ENCODE measurements at regions not wholly inside any gene's neighbourhood (a gene's known extent, or its start where the extent isn't known, plus 50 kb on each side); places are given as distances from the start of the nearest gene placed in this dataset.
"Not testable (repeated sequence)": the region's sequence is repeated elsewhere in the genome, so short reads cannot be mapped to it uniquely, and the experiment has no call there.

- H2AFZ ChIP-seq (ENCODE audit: insufficient read depth, low read depth, low read length, poor library complexity, severe bottlenecking); DNase-seq; H3K36me3 ChIP-seq (replicated peaks in 1 of 2; ENCODE audit: control extremely low read depth in 1 of 2, control insufficient read depth in 1 of 2, extremely low read depth in 1 of 2, insufficient read depth in 2 of 2, low read length in 1 of 2); H3K4me1 Mint-ChIP-seq; H3K4me3 Mint-ChIP-seq; H3K79me2 ChIP-seq (ENCODE audit: control insufficient read depth, insufficient read depth, low read length); H3K4me2 ChIP-seq (replicated peaks; ENCODE audit: low read depth, low read length, poor library complexity, severe bottlenecking); H3K4me1 ChIP-seq (ENCODE audit: control insufficient read depth in 2 of 2, insufficient read depth in 2 of 2, low read length in 2 of 2); POLR2A ChIA-PET; H3K27ac Mint-ChIP-seq; H3K4me3 ChIP-seq (ENCODE audit: control extremely low read depth in 1 of 5, extremely low read depth in 1 of 5, insufficient read depth in 1 of 5, low read depth in 2 of 5, low read length in 4 of 5); H3K9me3 Mint-ChIP-seq (ENCODE audit: insufficient read depth); ATAC-seq (ENCODE audit: low read depth); H3K27me3 Mint-ChIP-seq; intact Hi-C loops (cut with micrococcal nuclease); H3K27me3 ChIP-seq (replicated peaks in 1 of 4; ENCODE audit: control extremely low read depth in 1 of 4, control insufficient read depth in 3 of 4, insufficient read depth in 4 of 4, low read length in 3 of 4); H4K20me1 ChIP-seq (ENCODE audit: control insufficient read depth, insufficient read depth, low read length, poor library complexity, severe bottlenecking); H3K9ac ChIP-seq (ENCODE audit: low read length); H3K9me3 ChIP-seq (ENCODE audit: control extremely low read depth in 1 of 3, control insufficient read depth in 2 of 3, insufficient read depth in 1 of 3, low read length in 2 of 3); H3K27ac ChIP-seq (ENCODE audit: low read length in 2 of 2); CTCF ChIA-PET: not testable (repeated sequence)
- 94% methylated on average over 2 of the region's 12 CpGs for whole genome bisulfite sequencing (ENCODE audit: insufficient coverage)
These were observed 94.3 kb downstream of the POTEC start for GRCh38 chr18:14449062-14449461.

- H3K36me3 ChIP-seq (replicated peaks in 1 of 2; ENCODE audit: control extremely low read depth in 1 of 2, control insufficient read depth in 1 of 2, extremely low read depth in 1 of 2, insufficient read depth in 2 of 2, low read length in 1 of 2); H3K27ac Mint-ChIP-seq; H3K9me3 Mint-ChIP-seq (ENCODE audit: insufficient read depth); H3K4me1 ChIP-seq (ENCODE audit: control insufficient read depth in 2 of 2, insufficient read depth in 2 of 2, low read length in 2 of 2); H3K4me3 Mint-ChIP-seq; H3K27me3 Mint-ChIP-seq; H3K4me3 ChIP-seq (ENCODE audit: control extremely low read depth in 1 of 5, extremely low read depth in 1 of 5, insufficient read depth in 1 of 5, low read depth in 2 of 5, low read length in 4 of 5); ATAC-seq (ENCODE audit: low read depth); CTCF ChIA-PET; intact Hi-C loops (cut with micrococcal nuclease); H3K4me1 Mint-ChIP-seq; H3K4me2 ChIP-seq (replicated peaks; ENCODE audit: low read depth, low read length, poor library complexity, severe bottlenecking); H2AFZ ChIP-seq (ENCODE audit: insufficient read depth, low read depth, low read length, poor library complexity, severe bottlenecking); H3K9me3 ChIP-seq (ENCODE audit: control extremely low read depth in 1 of 3, control insufficient read depth in 2 of 3, insufficient read depth in 1 of 3, low read length in 2 of 3); H3K9ac ChIP-seq (ENCODE audit: low read length); H3K27ac ChIP-seq (ENCODE audit: low read length in 2 of 2); POLR2A ChIA-PET; H3K79me2 ChIP-seq (ENCODE audit: control insufficient read depth, insufficient read depth, low read length); H4K20me1 ChIP-seq (ENCODE audit: control insufficient read depth, insufficient read depth, low read length, poor library complexity, severe bottlenecking); H3K27me3 ChIP-seq (replicated peaks in 1 of 4; ENCODE audit: control extremely low read depth in 1 of 4, control insufficient read depth in 3 of 4, insufficient read depth in 4 of 4, low read length in 3 of 4); DNase-seq: not testable (repeated sequence)
- 80% methylated on average over 2 of the region's 4 CpGs for WGBS (ENCODE audit: insufficient coverage)
These were observed 95.7 kb downstream of the POTEC start for GRCh38 chr18:14447715-14448114.

- peaks cover 15% of the 10 kb centered on the region for H3K27me3 Mint-ChIP-seq
- DNase-seq; H4K20me1 ChIP-seq (ENCODE audit: control insufficient read depth, insufficient read depth, low read length, poor library complexity, severe bottlenecking); H3K79me2 ChIP-seq (ENCODE audit: control insufficient read depth, insufficient read depth, low read length); POLR2A ChIA-PET; H2AFZ ChIP-seq (ENCODE audit: insufficient read depth, low read depth, low read length, poor library complexity, severe bottlenecking); H3K4me2 ChIP-seq (replicated peaks; ENCODE audit: low read depth, low read length, poor library complexity, severe bottlenecking); ATAC-seq (ENCODE audit: low read depth); CTCF ChIA-PET; H3K4me1 ChIP-seq (ENCODE audit: control insufficient read depth in 2 of 2, insufficient read depth in 2 of 2, low read length in 2 of 2); H3K9me3 ChIP-seq (ENCODE audit: control extremely low read depth in 1 of 3, control insufficient read depth in 2 of 3, insufficient read depth in 1 of 3, low read length in 2 of 3); H3K9me3 Mint-ChIP-seq (ENCODE audit: insufficient read depth); H3K4me1 Mint-ChIP-seq; H3K9ac ChIP-seq (ENCODE audit: low read length); H3K4me3 Mint-ChIP-seq; H3K27me3 ChIP-seq (replicated peaks in 1 of 4; ENCODE audit: control extremely low read depth in 1 of 4, control insufficient read depth in 3 of 4, insufficient read depth in 4 of 4, low read length in 3 of 4); H3K36me3 ChIP-seq (replicated peaks in 1 of 2; ENCODE audit: control extremely low read depth in 1 of 2, control insufficient read depth in 1 of 2, extremely low read depth in 1 of 2, insufficient read depth in 2 of 2, low read length in 1 of 2); H3K27ac ChIP-seq (ENCODE audit: low read length in 2 of 2); intact Hi-C loops (cut with micrococcal nuclease); H3K27ac Mint-ChIP-seq; H3K4me3 ChIP-seq (ENCODE audit: control extremely low read depth in 1 of 5, extremely low read depth in 1 of 5, insufficient read depth in 1 of 5, low read depth in 2 of 5, low read length in 4 of 5): not testable (repeated sequence)
- WGBS (ENCODE audit: insufficient coverage): no CpG with 5 or more reads among the region's 4 CpGs
These were observed 107.9 kb downstream of the POTEC start for GRCh38 chr18:14435460-14435859.

- H3K4me1 ChIP-seq (ENCODE audit: control insufficient read depth in 2 of 2, insufficient read depth in 2 of 2, low read length in 2 of 2); intact Hi-C loops (cut with micrococcal nuclease); H4K20me1 ChIP-seq (ENCODE audit: control insufficient read depth, insufficient read depth, low read length, poor library complexity, severe bottlenecking); H3K4me2 ChIP-seq (replicated peaks; ENCODE audit: low read depth, low read length, poor library complexity, severe bottlenecking); H3K9me3 Mint-ChIP-seq (ENCODE audit: insufficient read depth); H3K27ac ChIP-seq (ENCODE audit: low read length in 2 of 2); ATAC-seq (ENCODE audit: low read depth); H3K27me3 ChIP-seq (replicated peaks in 1 of 4; ENCODE audit: control extremely low read depth in 1 of 4, control insufficient read depth in 3 of 4, insufficient read depth in 4 of 4, low read length in 3 of 4); H3K9ac ChIP-seq (ENCODE audit: low read length); DNase-seq; H3K4me3 Mint-ChIP-seq; H3K4me1 Mint-ChIP-seq; H2AFZ ChIP-seq (ENCODE audit: insufficient read depth, low read depth, low read length, poor library complexity, severe bottlenecking); H3K27ac Mint-ChIP-seq; H3K36me3 ChIP-seq (replicated peaks in 1 of 2; ENCODE audit: control extremely low read depth in 1 of 2, control insufficient read depth in 1 of 2, extremely low read depth in 1 of 2, insufficient read depth in 2 of 2, low read length in 1 of 2); H3K4me3 ChIP-seq (ENCODE audit: control extremely low read depth in 1 of 5, extremely low read depth in 1 of 5, insufficient read depth in 1 of 5, low read depth in 2 of 5, low read length in 4 of 5); CTCF ChIA-PET; POLR2A ChIA-PET; H3K79me2 ChIP-seq (ENCODE audit: control insufficient read depth, insufficient read depth, low read length); H3K9me3 ChIP-seq (ENCODE audit: control extremely low read depth in 1 of 3, control insufficient read depth in 2 of 3, insufficient read depth in 1 of 3, low read length in 2 of 3): not testable (repeated sequence)
- WGBS (ENCODE audit: insufficient coverage): 100% methylated on average over 3 of the region's 10 CpGs
- H3K27me3 Mint-ChIP-seq: peaks cover 26% of the 10 kb centered on the region
These were observed 111.0 kb downstream of the POTEC start for GRCh38 chr18:14432371-14432770.

Measured in B cell (primary cell).